ENCODE measurements at regions not wholly inside any gene's neighbourhood (a gene's known extent, or its start where the extent isn't known, plus 50 kb on each side); places are given as distances from the start of the nearest gene placed in this dataset.

- no peak overlapping the region for H3K27ac ChIP-seq (ENCODE audit: low read depth in 2 of 2, low read length in 2 of 2)
- no peak overlapping the region for H3K9ac ChIP-seq (ENCODE audit: low read length in 3 of 3)
- DNase-seq, result peak in 1 of 5 donors; percentile 54
- no peaks in the 10 kb centered on the region for H3K27me3 ChIP-seq (ENCODE audit: control insufficient read depth, insufficient read depth, low read length)
- no peaks in the 10 kb centered on the region for H3K4me1 ChIP-seq (ENCODE audit: control insufficient read depth in 2 of 3, insufficient read depth in 2 of 3, low read depth in 1 of 3, low read length in 3 of 3)
- FAIRE-seq, result no peak
- no peaks in the 10 kb centered on the region for H3K36me3 ChIP-seq (ENCODE audit: control insufficient read depth in 2 of 3, insufficient read depth in 3 of 3, low read length in 3 of 3)
- no peaks in the 10 kb centered on the region for H3K9me3 ChIP-seq (ENCODE audit: control insufficient read depth in 2 of 3, insufficient read depth in 1 of 3, low read length in 3 of 3)
- intact Hi-C loops (cut with DNase I), result no loop called here
- TF ChIP-seq, protein P1, sequence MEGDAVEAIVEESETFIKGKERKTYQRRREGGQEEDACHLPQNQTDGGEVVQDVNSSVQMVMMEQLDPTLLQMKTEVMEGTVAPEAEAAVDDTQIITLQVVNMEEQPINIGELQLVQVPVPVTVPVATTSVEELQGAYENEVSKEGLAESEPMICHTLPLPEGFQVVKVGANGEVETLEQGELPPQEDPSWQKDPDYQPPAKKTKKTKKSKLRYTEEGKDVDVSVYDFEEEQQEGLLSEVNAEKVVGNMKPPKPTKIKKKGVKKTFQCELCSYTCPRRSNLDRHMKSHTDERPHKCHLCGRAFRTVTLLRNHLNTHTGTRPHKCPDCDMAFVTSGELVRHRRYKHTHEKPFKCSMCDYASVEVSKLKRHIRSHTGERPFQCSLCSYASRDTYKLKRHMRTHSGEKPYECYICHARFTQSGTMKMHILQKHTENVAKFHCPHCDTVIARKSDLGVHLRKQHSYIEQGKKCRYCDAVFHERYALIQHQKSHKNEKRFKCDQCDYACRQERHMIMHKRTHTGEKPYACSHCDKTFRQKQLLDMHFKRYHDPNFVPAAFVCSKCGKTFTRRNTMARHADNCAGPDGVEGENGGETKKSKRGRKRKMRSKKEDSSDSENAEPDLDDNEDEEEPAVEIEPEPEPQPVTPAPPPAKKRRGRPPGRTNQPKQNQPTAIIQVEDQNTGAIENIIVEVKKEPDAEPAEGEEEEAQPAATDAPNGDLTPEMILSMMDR (IDR thresholded peaks at IDR 0.05; ENCODE audit: borderline replicate concordance, extremely low read depth, insufficient read depth), result no peak
- H3K4me3 ChIP-seq (ENCODE audit: low read length in 3 of 3), result no peak overlapping the region
These were observed 152.8 kb downstream of the INHBB start for GRCh38 chr2:120498576-120499394.

- no peaks in the 10 kb centered on the region for H3K36me3 ChIP-seq (ENCODE audit: control insufficient read depth in 2 of 3, insufficient read depth in 3 of 3, low read length in 3 of 3)
- FAIRE-seq (no peak), DNase-seq (peak in 1 of 5 donors; percentile 44)
- TF ChIP-seq, protein P1 (IDR thresholded peaks at IDR 0.05; ENCODE audit: borderline replicate concordance, extremely low read depth, insufficient read depth), result no peak
- H3K27me3 ChIP-seq (ENCODE audit: control insufficient read depth, insufficient read depth, low read length), result no peaks in the 10 kb centered on the region
- H3K9ac ChIP-seq (ENCODE audit: low read length in 3 of 3), result no peak overlapping the region
- H3K4me3 ChIP-seq (ENCODE audit: low read length in 3 of 3), result no peak overlapping the region
- no peaks in the 10 kb centered on the region for H3K9me3 ChIP-seq (ENCODE audit: control insufficient read depth in 2 of 3, insufficient read depth in 1 of 3, low read length in 3 of 3)
- H3K27ac ChIP-seq (ENCODE audit: low read depth in 2 of 2, low read length in 2 of 2), result no peak overlapping the region
- intact Hi-C loops (cut with DNase I), result no loop called here
- H3K4me1 ChIP-seq (ENCODE audit: control insufficient read depth in 2 of 3, insufficient read depth in 2 of 3, low read depth in 1 of 3, low read length in 3 of 3), result no peaks in the 10 kb centered on the region
These were observed 154.0 kb downstream of the INHBB start for GRCh38 chr2:120499784-120500495.

DNA sequence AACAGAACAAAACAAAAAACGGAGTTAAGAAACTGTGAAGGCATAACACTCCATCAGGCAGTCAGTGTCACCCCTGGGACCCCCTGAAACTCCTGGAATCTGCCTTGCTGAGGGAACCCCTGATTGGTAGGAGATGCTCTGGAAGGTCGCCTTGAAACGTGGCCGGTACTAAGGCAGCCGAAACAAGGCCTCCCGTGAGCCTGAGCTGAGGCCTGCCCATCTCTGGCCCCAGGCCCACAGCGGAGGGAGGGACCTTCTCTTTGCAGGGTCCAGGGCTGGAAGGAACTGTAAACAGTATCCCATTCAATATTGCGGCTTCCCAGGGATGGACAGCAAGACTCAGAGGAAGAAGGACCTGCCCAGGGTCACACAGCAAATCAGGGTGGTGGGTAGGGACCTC, 155.7 kb downstream of the INHBB start:
- H3K27ac ChIP-seq (ENCODE audit: low read depth in 2 of 2, low read length in 2 of 2), result no peak overlapping the region
- DNase-seq, result peak in 1 of 5 donors; percentile 40
- intact Hi-C loops (cut with DNase I), result no loop called here
- no peak overlapping the region for H3K4me3 ChIP-seq (ENCODE audit: low read length in 3 of 3)
- H3K36me3 ChIP-seq (ENCODE audit: control insufficient read depth in 2 of 3, insufficient read depth in 3 of 3, low read length in 3 of 3), result no peaks in the 10 kb centered on the region
- no peak overlapping the region for H3K9ac ChIP-seq (ENCODE audit: low read length in 3 of 3)
- no peak for FAIRE-seq
- TF ChIP-seq, protein P1 (IDR thresholded peaks at IDR 0.05; ENCODE audit: borderline replicate concordance, extremely low read depth, insufficient read depth), result no peak
- H3K9me3 ChIP-seq (ENCODE audit: control insufficient read depth in 2 of 3, insufficient read depth in 1 of 3, low read length in 3 of 3), result no peaks in the 10 kb centered on the region
- no peaks in the 10 kb centered on the region for H3K27me3 ChIP-seq (ENCODE audit: control insufficient read depth, insufficient read depth, low read length)
- H3K4me1 ChIP-seq (ENCODE audit: control insufficient read depth in 2 of 3, insufficient read depth in 2 of 3, low read depth in 1 of 3, low read length in 3 of 3), result no peaks in the 10 kb centered on the region

All from kidney (tissue), 13 donors.